Activated effector memory CD4-positive, alpha-beta T cell treated with anti-CD3 and anti-CD28 coated beads, Interleukin-2, amount 50 U/mL, for 16 hours (primary cell): ENCODE measurements at regions not wholly inside any gene's neighbourhood (a gene's known extent, or its start where the extent isn't known, plus 50 kb on each side); places are given as distances from the start of the nearest gene placed in this dataset.

Source experiments
- DNase-seq: peaks from one replicate; pipeline ENCODE4 v3.0.0-alpha.2; 2020

DNA sequence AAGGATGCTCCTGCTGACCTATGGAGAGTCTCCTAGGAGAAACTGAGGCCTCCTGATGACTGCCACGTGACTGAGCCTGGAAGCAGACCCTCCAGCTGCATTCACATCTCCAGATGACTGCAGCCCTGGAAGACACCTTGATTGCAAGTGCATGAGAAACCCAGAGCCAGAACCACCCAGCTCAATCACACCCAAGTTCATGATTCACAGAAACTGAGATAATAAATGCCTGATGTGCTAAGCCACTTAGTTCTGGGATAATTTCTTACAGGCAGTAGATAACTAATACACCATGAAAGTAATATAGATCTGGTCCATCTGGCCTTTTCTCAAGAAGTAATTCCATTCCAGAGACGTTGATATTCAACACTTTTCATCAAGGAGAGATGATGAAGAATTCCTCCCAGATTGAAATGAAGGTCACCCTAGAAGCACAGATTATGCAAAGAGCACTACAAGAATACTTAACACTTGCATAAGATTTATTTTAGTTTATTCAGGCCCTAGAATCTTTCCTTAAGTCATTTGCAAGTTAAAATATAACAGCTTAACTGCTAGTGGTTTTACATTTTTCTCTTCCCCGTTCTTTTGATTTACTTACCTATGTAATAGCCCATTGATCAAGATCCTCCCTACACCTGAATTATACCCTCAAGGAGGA is 208.2 kb upstream of the INHBA start:
- no peak for DNase-seq

DNA sequence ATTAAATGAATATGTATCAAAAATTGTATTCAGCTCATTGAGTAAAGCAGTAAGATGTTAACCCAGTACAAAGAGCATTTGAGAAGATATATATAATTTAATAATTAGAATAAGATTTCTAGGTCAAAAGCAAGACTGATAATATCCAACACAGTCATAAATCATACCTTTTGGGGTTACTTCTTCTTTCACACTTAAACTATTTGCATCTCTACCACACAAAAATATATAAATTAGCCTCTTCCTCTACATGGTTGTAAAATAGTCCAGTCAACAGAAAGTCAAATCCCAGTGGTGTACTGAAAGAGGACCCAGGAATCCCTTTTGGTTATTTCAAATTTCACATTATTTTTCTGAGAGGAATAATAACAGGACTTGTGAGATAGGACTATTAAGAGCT is 204.6 kb upstream of the INHBA start:
- DNase-seq = no peak

DNA sequence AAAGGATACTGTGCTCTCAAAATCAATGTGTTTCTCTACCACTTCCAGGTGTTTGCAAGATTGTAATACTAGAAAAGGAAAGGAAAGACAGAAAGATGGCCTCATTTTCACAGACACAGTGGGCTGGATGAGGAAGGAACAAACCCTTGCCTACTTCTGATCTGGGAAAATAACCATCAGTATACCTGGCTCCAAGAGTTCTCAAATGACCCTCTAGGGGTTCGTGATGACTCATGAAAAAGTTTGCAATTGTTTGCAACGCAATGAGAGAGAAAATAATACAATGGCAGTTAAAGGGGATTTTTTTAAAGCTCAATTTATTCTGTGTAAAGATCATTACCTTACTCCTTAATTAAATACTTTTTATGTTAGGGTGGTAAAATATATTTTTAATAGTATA is 197.6 kb upstream of the INHBA start:
- DNase-seq = no peak

DNA sequence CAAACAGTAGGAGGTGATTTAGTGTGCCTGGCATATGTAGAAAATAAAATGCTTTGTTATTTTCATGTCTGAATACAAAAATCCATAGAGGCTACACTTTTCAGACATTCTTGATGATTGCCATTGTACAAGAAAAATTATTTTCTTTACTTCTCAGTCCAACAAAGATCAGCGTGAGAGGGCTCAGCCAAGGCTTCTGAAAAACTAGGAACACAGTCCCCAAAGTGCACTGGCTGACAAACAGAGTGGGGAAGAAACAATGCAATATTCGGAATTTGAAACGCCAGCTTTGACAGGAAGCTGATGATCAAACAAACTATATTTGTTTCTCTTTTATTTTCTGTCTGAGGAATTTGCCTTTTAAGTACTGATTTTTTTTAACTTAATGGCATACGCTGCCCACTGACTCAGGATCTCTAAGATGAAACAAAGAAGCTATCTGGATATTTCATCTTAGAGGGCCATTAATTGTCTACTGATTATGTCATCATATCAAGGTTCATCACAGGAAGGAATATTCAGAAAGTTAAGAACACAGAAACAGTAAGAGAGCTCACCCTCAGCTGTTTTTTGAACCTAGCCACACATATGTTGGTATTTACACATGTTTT is 197.0 kb upstream of the INHBA start:
- DNase-seq = no peak

DNA sequence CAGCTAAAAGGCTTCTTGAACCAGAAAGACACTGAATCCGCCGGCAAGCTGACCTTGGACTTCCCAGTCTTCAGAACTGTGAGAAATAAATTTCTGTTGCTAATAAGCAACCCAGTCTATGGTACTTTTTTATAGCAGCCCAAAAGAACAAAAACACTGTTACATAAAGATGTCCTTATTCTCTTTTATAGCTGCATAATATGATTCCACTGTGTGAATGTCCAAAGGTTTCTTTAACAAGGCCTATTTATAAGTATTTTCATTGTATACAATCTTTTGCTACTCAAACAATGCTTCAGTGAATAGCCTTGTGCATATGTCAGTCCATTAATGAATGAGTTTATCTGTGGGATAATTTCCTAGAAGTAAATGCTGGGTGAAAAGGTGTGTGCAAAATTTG is 190.8 kb upstream of the INHBA start:
- no peak for DNase-seq

DNA sequence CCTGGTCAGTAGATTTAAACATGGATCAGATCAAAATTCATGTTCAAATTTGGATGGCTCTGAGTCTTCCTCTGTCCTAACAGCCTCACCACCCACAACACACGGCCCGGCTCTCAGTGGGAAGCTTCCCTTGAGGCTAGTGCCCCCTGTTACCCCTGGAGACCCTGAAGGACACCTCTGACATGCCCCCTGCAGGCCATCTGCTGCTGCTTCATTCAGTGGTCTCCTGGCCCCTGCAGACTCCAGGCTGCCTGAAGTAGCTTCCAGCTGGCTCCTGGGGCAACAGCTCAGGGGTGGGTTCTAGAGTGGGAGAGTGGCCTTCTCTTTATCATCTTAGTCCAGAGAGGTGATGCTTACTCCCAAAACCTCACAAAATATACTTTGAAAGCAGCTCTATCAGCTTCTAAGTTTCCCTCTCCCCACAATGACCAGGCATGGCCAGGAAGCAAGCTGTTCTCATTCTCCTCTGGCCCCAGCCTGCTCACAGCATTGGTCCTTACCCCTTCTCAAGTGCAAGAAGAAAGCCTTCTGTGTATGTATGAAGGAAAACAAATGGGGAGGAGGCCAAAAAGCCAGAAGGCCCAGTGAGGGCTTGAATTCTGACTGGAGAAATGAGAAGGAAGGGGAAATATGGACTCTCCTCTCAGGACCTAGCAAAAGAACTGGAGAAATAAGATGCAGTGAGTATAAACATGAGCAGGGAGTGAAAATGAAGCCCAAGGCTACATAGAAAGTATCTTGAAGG is 189.6 kb upstream of the INHBA start:
- no peak for DNase-seq

DNA sequence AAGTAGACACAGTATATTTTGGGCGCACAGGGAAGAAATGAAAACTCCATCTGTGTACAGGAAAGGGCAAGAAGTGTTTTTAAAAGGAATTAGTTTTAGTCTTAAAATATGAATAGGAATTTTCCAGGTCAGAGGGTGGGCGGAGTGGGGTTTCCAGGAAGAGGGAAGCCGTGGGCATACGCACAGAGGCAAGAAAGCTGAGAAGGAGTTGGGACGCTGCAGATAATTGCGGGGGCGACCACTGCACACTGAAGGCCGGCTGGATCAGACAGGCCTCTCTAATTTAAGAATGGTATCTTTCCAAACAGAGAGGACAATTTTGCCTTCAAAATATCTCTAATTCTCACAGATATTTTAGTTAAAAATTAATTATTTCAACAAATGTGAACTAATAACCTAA is 189.1 kb upstream of the INHBA start:
- no peak for DNase-seq

DNA sequence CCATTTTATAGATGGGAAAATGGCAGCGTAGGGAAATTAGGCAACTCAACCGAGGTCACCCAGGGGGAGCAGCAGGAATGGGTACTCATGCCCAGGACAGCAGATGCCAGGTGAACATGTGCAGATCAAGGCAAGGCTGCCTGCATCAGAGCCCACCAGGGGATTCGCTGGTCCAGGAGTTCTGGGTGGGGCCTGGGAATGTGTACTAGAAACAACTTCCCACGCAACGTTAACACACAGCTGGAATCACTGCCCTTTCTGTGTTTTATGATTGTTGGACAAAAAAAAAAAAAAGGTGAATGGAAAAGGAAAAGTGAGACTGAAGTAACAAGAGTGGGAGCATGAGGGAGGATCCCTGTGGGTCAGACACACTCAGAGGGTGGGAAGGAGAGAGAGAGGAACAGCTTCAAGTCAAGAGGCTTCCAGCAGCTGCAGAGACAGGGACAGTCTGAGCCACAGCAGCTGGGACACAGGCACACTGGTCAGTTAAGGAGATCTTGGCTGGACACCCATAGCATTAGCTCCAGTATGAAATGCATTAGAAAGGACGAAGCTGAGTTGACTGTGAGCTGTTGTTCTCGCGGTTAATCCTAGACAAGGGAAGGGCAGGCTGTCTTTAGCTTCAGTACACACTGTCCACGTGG is 187.9 kb upstream of the INHBA start:
- DNase-seq = no peak

DNA sequence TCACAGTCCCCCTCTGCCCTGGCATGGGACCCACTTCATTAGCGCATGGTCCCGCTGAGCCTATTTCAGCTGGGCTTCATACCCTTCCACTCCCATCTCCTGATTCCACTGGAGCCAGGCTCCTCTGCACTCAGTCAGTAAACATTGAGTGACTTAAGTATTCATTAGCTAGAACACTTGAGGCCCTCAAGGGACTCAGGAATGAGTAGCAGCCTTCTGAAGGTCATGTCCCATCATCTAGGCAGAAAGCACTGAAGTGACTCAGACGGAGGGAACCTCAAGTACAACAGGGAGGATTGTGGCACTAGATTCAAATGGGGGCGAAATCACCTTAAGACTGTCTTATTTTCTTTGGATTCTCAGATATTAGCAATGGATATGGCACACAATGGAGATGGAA is 186.6 kb upstream of the INHBA start:
- no peak for DNase-seq

DNA sequence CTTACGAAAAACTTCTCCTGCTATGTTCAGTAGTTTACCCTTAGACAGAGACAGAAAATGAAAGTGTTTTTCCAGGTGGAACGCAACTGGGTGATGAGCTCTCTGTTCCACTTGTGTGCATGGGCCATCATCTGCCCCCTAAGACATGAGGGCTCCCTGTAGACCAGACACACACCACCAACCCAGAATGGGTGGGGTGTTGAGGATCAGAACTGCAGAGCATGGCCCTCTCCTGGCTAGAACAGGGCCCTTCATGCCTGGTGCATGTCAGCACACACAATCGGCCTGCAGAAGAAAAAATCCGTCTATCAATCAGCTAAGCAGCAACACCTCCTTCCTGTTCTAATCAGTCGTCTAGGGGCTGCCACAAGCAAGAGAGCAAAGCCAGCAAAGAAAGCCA is 186.2 kb upstream of the INHBA start:
- DNase-seq = no peak

DNA sequence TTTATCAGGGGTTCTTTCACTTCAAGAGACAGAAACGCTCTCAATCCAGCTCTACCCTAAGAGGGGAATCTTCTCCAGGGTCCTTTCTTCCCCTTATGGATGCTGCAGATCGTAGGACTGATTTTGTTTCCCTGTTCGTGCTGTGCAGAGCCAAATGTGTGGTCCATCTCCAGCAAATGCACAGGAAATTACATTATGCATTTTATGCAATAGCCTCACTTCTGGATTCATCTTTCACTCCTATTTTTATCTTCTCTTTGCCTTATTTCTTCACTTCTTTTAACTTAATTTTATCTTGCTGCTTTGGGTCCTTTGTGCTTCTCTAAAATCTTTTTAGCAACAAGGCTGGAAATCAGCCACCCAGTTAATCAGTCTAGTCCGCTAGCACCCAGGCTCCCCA is 184.5 kb upstream of the INHBA start:
- no peak for DNase-seq

DNA sequence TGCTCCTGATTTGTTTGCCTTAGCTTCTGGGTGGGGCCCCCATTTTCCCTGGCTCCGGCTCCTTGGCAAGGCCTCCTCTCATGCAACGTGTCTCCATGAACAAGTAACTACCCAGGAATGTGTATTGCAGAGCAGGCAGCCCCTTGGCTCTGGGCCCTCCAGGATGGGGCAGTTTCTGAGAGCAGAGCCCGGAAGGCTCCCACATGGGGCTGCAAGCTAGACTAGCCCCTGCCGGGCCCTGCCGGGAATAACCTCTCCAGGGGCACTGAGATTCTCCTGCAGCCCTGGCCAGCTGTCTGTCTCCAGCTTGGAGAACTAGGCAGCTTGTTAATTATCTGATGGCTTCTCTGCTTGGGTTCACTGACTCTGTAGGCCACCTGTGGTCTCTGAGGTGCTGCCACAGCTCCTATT is 184.0 kb upstream of the INHBA start:
- DNase-seq = no peak

DNA sequence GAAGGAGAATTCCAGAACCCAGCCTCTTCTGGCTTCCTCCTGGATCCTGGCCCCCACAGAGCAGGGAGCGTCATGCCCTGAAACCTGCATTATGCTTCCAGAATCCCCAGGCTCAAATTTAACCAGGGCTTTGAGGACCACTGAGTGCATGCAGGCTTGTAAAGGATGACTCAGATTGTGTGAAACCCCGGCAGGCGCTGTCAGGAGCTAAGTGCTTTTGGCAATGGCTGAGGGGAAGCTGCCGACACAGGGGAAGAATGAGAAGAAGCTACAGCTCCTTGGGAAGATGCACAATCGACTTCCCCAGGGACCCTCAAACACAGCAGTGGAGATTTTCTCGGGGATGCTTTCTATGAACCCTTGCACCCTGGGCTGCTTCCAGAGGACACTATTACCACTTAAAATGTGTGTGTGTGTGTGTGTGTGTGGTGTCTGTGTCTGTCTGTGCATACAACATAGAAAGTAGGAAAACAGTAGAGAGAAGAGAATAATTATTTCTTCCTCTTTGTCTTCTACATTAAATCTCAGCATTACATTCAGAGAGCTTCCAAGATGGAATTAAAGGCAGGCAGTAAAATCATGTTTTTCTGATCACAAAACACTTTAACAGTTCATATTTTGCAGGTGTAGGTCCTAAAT is 183.5 kb upstream of the INHBA start:
- no peak for DNase-seq

DNA sequence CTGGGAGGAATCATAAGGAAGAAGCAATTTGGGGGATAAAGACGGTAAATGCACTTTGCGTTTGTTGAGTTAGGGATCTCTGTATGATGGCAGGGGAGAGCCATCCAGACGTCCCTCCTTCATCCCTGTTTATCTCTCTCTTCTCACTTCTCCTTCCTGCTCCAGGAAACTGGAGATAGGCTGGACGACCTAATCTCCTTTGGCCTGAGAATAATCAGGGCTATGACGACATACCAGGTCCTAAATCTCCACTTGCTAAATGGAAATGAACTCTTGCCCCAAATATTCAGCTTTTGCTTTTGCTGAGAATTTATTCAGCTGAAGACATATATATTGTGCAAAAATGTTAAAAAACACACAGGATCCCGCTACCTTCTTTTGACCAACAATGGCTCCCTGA is 182.9 kb upstream of the INHBA start:
- DNase-seq = no peak

DNA sequence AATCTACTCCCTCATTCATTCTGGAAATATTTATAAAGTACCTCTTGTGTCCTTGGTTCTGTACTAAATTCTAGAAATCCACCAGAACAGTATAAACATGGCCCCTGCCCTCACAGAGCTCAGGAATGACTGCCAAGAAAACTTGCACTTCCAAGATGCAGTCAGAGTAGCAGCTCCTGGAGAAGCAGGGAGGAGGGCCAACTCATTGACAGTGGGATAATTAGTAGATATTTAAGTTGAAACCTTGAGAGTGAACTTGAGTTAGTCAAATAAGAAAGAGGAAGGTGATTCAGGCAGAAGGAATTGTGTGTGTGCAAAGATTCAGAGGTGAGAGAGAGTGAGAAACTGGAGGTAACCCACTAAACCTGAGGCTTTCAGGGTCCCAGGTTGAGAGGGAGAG is 182.2 kb upstream of the INHBA start:
- DNase-seq = no peak

DNA sequence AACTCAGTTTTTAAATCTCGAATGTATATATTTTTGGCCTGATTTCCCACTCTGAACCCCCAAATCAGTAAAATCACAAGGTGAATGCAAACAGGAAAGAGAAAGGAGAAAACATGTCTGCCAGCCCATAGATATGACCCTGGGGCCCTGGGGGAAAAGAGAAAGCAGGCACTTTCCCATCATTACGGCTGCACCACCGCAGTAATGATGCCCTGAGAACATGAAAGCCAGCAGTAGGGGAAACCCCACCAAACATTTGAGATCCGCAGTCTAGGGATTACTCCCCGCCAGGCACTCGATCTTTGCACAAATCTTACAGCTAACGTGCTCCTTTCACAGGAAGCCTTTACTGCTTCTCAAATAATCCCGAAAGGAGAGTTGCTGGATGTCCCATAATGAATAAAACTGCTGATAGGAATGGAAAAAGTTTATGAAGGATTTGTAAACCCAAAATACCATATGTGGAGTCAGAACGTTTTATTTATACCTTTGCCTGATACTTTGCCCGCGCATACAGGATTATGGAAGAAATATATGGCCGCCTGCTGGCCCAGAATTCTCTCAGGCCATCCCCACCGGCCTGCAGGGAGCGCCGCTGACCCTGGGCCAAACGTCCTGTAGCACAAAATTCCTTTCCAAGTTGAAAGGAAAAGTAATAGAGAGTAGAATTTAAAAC is 180.0 kb upstream of the INHBA start:
- no peak for DNase-seq

DNA sequence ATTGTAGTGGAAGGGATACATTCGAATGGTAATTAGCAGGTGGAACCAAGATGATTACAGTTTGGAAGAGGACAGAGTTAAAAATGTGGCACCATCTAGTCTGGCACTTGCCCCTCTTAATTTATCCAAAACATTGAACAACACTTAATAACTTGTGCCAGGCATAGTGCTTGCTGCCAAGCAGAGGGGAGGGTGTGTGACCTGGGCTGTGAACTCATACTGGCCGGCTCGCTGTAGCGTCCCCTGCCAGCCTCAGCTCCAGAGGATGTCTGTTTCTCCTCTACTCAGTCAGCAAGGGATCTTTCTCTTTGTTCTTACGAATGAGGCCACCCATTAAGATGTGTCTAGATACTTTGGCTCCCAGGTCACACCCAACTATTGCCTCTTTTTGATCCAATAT is 179.4 kb upstream of the INHBA start:
- DNase-seq = no peak

DNA sequence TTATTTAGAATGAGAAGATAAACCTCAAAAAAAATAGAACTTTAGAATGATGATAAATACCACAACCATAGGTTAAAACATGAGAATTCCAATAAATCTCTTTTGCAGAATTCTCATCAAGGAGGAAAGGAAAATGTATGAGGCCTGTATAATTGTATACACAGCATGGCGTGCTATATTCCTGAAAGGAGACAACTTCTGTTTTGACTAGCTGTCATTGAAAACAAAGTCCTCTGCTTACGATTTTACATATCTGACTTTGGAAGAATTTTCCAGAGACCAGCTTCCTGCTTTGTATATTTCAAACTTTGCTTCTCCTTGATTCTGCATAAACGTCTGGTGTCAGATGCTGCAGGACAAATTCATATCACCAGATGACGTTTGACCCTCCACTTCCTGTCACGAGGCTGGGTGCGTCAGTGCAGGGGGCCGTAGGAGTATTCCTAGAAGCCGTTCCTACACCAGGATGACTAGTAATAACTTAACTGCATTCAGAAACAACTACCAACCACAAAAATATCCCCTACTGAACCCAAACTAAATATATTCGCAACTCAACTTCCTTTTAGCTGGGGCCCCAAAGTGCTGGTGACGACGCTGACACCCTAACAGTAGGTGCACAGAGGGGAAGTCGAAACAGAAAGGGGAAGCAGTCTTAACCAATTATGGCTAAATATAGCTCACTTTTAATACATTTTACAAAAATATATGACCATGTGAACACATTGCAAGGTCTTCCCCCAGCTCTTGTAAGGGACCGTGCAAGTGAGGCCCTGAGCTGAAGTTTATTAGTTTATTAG is 178.6 kb upstream of the INHBA start:
- DNase-seq = peak; percentile 86

DNA sequence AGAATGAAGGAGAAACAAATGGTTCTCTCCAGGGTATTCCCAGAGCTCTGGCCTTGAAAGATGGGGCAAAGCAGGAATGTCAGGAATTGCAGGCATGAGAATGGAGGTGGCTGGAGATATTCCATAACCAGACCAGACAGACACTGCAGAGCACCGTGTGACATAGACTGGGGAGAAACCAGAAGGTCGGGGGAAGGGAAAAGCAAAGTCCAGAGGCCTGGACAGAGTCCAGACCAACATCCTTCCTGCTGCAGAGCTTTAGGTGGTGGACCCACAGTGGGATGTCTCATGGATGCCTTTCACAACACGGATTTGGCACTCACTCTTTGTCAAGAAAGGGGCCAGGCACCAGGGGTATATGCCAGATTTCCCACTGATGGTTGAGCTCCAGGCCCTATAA is 177.2 kb upstream of the INHBA start:
- DNase-seq = no peak

DNA sequence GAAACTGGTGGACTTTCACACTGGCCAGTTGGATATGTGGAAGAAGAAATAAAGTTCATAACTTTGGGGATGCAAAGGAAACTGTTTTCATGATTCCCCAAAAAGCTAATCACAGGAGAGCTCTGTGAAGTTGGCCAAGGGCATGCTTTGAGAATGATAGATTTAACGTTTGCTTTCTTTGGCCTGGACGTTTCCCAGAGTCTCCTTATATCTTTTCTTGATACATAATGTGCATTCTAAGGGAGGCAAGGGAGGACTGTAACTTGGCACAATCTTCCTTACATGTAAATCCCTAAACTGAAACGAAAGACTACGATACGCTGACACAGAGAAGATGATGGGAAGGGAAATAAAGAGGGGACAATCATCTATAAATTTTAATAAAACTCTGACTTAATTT is 176.5 kb upstream of the INHBA start:
- DNase-seq = no peak

DNA sequence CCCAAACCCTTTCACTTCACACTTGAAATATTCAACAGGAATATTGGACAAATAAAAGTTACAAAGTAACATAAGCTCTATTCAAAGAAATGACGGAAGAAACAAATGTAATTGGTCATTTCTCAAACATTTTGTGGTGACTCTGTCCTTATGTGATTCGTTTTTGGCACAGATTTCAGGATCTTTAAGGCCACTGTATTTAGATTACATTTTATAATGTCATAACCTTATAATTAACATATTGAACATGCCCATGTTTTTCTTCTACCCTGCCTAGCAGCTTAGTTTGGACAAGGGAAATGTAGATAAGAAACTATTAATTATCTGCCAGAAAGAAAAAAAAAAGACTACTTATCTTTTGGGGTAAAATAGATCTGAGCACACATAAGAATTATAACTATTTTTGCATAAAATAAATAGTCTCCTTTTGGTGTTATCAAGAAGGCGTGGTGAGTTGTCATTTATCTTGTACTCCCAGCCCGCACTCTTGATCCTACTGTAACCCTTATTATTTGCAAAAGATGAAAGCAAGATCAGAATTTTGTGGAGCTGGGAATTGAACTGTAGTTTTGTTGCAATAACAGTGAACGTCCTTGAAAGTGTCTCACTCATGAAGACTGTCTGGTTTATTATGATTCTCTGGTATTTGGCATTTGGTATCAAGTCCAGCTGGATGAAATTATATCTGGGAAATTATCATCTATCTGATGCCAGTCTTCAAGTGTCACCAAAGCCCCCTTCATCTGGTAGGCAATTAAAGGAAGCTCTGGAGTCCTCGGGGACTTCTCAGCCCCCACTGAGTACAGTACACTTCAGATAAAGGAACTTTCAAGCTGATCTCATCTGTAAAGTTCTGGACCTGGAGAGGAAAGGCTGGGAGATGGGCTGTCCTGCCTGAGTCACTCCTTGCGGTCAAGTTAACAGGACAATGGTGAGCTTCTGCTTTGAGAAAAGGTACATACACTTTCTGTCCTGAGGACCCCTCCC is 175.7 kb upstream of the INHBA start:
- DNase-seq = no peak
